ENCODE measurements at regions not wholly inside any gene's neighbourhood (a gene's known extent, or its start where the extent isn't known, plus 50 kb on each side); places are given as distances from the start of the nearest gene placed in this dataset.

DNA sequence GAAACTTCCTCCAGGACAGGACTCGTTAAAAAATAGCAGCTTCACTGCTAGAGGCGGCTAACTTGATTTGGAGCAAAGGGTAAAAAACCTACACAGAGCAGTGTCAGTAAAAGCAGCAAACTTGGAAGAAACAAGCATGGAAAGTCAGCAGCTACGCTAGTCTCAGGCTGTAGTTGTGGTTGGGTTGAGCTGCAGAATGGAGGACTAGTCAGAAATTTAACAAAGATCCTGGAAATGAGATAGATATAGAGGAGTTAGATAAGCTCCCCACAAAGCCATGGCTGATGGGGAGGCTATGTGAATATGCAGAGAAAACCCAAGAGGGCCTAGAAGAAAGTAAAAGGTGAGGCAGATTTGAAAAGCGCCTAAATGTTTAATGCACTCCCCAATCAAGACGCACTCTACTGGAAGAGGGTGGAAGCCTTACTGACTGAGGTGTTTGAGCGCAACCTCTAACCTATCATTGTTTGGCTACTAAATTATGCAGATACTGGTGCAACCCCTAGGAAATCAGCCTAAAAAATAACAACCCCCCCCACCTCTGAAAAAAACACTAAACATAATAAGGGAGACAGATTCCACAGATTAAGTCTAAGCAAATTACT is 99.7 kb upstream of the TMEM168 start:
- TF ChIP-seq, protein P1, sequence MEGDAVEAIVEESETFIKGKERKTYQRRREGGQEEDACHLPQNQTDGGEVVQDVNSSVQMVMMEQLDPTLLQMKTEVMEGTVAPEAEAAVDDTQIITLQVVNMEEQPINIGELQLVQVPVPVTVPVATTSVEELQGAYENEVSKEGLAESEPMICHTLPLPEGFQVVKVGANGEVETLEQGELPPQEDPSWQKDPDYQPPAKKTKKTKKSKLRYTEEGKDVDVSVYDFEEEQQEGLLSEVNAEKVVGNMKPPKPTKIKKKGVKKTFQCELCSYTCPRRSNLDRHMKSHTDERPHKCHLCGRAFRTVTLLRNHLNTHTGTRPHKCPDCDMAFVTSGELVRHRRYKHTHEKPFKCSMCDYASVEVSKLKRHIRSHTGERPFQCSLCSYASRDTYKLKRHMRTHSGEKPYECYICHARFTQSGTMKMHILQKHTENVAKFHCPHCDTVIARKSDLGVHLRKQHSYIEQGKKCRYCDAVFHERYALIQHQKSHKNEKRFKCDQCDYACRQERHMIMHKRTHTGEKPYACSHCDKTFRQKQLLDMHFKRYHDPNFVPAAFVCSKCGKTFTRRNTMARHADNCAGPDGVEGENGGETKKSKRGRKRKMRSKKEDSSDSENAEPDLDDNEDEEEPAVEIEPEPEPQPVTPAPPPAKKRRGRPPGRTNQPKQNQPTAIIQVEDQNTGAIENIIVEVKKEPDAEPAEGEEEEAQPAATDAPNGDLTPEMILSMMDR (IDR thresholded peaks at IDR 0.05): no peak
- TF ChIP-seq FOXJ3 (CRISPR knock-in tag; IDR thresholded peaks at IDR 0.05; ENCODE audit: borderline replicate concordance) (no peak), ESRRA (CRISPR knock-in tag; IDR thresholded peaks at IDR 0.05; ENCODE audit: borderline replicate concordance) (no peak), FOXP1 (CRISPR knock-in tag; IDR thresholded peaks at IDR 0.05; ENCODE audit: borderline replicate concordance) (no peak), FOXK1 (CRISPR knock-in tag; IDR thresholded peaks at IDR 0.05) (no peak), ZNF232 (CRISPR knock-in tag; IDR thresholded peaks at IDR 0.05) (no peak), ZNF416 (CRISPR knock-in tag; IDR thresholded peaks at IDR 0.05) (no peak), ATF1 (CRISPR knock-in tag; IDR thresholded peaks at IDR 0.05) (no peak), ZNF138 (CRISPR knock-in tag; conservative IDR thresholded peaks at IDR 0.05) (no peak)
- TF ChIP-seq, protein P2, sequence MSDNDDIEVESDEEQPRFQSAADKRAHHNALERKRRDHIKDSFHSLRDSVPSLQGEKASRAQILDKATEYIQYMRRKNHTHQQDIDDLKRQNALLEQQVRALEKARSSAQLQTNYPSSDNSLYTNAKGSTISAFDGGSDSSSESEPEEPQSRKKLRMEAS (CRISPR knock-in tag; IDR thresholded peaks at IDR 0.05): no peak
- TF ChIP-seq, protein P3, sequence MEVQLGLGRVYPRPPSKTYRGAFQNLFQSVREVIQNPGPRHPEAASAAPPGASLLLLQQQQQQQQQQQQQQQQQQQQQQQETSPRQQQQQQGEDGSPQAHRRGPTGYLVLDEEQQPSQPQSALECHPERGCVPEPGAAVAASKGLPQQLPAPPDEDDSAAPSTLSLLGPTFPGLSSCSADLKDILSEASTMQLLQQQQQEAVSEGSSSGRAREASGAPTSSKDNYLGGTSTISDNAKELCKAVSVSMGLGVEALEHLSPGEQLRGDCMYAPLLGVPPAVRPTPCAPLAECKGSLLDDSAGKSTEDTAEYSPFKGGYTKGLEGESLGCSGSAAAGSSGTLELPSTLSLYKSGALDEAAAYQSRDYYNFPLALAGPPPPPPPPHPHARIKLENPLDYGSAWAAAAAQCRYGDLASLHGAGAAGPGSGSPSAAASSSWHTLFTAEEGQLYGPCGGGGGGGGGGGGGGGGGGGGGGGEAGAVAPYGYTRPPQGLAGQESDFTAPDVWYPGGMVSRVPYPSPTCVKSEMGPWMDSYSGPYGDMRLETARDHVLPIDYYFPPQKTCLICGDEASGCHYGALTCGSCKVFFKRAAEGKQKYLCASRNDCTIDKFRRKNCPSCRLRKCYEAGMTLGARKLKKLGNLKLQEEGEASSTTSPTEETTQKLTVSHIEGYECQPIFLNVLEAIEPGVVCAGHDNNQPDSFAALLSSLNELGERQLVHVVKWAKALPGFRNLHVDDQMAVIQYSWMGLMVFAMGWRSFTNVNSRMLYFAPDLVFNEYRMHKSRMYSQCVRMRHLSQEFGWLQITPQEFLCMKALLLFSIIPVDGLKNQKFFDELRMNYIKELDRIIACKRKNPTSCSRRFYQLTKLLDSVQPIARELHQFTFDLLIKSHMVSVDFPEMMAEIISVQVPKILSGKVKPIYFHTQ (CRISPR knock-in tag; IDR thresholded peaks at IDR 0.05): no peak
- TF ChIP-seq, protein P4, sequence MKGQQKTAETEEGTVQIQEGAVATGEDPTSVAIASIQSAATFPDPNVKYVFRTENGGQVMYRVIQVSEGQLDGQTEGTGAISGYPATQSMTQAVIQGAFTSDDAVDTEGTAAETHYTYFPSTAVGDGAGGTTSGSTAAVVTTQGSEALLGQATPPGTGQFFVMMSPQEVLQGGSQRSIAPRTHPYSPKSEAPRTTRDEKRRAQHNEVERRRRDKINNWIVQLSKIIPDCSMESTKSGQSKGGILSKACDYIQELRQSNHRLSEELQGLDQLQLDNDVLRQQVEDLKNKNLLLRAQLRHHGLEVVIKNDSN (CRISPR knock-in tag; IDR thresholded peaks at IDR 0.05): no peak
- TF ChIP-seq, protein P5, sequence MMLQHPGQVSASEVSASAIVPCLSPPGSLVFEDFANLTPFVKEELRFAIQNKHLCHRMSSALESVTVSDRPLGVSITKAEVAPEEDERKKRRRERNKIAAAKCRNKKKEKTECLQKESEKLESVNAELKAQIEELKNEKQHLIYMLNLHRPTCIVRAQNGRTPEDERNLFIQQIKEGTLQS (CRISPR knock-in tag; conservative IDR thresholded peaks at IDR 0.05): no peak

All from WTC11 (cell line).